OCI-LY1 (cell line): ENCODE measurements at regions not wholly inside any gene's neighbourhood (a gene's known extent, or its start where the extent isn't known, plus 50 kb on each side); places are given as distances from the start of the nearest gene placed in this dataset.

Source experiments
- H2AFZ ChIP-seq: fragments of 200-600 bp; sonication (generic), shearing (Covaris generic); 2 replicates; pipeline ENCODE4 v1.6.0; 2014; ENCODE audit warnings: antibody characterized with exemption, mild to moderate bottlenecking, low read length
- H3F3A ChIP-seq: fragments of 200-600 bp; sonication (generic), shearing (Covaris generic); 2 replicates; pipeline ENCODE4 v1.6.0; 2014; ENCODE audit warnings: mild to moderate bottlenecking, antibody characterized with exemption, low read length, moderate library complexity; ENCODE audit not compliant: insufficient read depth
- H3K27ac ChIP-seq: fragments of 200-600 bp; sonication (generic); 2 replicates; pipeline ENCODE4 v1.5.1; 2014; ENCODE audit warnings: low read length, mixed run types, mild to moderate bottlenecking, low read depth; ENCODE audit not compliant: poor library complexity, severe bottlenecking
- H3K27me3 ChIP-seq: fragments of 200-600 bp; sonication (generic); 2 replicates; pipeline ENCODE4 v1.6.0; 2014; ENCODE audit warnings: antibody characterized with exemption, mild to moderate bottlenecking, low read length, moderate library complexity; ENCODE audit not compliant: insufficient read depth
- H3K36me3 ChIP-seq: fragments of 200-600 bp; sonication (generic); 2 replicates; pipeline ENCODE4 v1.6.1; 2014; ENCODE audit warnings: mild to moderate bottlenecking, antibody characterized with exemption, low read length, moderate library complexity, mixed read lengths; ENCODE audit not compliant: insufficient read depth
- H3K4me1 ChIP-seq: fragments of 200-600 bp; sonication (generic); 2 replicates; pipeline ENCODE4 v1.5.1; 2014; ENCODE audit warnings: mild to moderate bottlenecking, low read length, moderate library complexity; ENCODE audit not compliant: insufficient read depth, severe bottlenecking
- H3K4me2 ChIP-seq: fragments of 200-600 bp; sonication (generic), shearing (Covaris generic); 2 replicates; pipeline ENCODE4 v1.6.1; 2014; ENCODE audit warnings: low read length
- H3K4me3 ChIP-seq: fragments of 200-600 bp; sonication (generic); 2 replicates; pipeline ENCODE4 v1.5.1; 2014; ENCODE audit warnings: low read length, low read depth, mild to moderate bottlenecking, mixed read lengths; ENCODE audit not compliant: poor library complexity, severe bottlenecking
- H3K79me2 ChIP-seq: fragments of 200-600 bp; shearing (Covaris generic); 2 replicates; pipeline ENCODE4 v1.6.1; 2016; ENCODE audit warnings: mixed run types, low read length, mixed read lengths; ENCODE audit not compliant: insufficient read depth
- H3K9ac ChIP-seq: fragments of 200-600 bp; sonication (generic), shearing (Covaris generic); 2 replicates; pipeline ENCODE4 v1.6.1; 2014; ENCODE audit warnings: mild to moderate bottlenecking, low read length, mixed read lengths
- H3K9me2 ChIP-seq: fragments of 200-600 bp; sonication (generic), shearing (Covaris generic); 2 replicates; pipeline ENCODE4 v1.6.1; 2014; ENCODE audit warnings: low read depth, mild to moderate bottlenecking, low read length, mixed read lengths
- H3K9me3 ChIP-seq: fragments of 200-600 bp; shearing (Covaris generic); 2 replicates; pipeline ENCODE4 v1.6.1; 2014; ENCODE audit warnings: low read length, mixed read lengths
- H4K20me1 ChIP-seq: fragments of 200-600 bp; sonication (generic), shearing (Covaris generic); 2 replicates; pipeline ENCODE4 v1.6.0; 2016; ENCODE audit warnings: mild to moderate bottlenecking, low read length; ENCODE audit not compliant: insufficient read depth
- EZH2 ChIP-seq: fragments of 200-600 bp; sonication (generic), shearing (Covaris generic); IDR thresholded peaks from 2 replicates; pipeline ENCODE4 v1.8.0; 2017; ENCODE audit warnings: borderline replicate concordance, mixed run types, mild to moderate bottlenecking, antibody characterized with exemption, low read length, moderate library complexity, mixed read lengths
- TF ChIP-seq, protein P1 (sequence below): fragments of 200-600 bp; sonication (generic), shearing (Covaris generic); IDR thresholded peaks from 2 replicates; pipeline ENCODE4 v1.5.1; 2017; ENCODE audit warnings: mild to moderate bottlenecking, antibody characterized with exemption, low read length, moderate library complexity, mixed read lengths

DNA sequence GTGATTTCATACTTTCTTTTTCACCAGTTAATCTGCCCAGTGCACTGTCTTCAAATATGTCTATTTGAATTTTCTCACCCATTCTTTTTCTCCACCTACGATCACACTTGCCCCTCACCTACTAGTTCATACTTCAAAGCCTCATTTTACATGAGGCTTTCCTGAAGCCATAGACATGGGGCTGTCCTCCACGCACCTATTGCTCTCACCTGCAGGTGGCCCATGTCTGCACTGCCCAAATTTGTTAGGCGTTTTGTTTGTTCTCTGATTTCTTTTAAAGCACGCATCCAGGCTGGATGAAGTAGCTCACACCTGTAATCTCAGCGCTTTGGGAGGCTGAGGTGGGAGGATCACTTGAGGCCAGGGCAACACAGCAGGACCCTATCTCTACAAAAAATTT, 106.8 kb upstream of the RIPOR2 start:
- H3K4me3 ChIP-seq, result peak overlapping the region; percentile 84
- no peak for TF ChIP-seq EZH2
- TF ChIP-seq, protein P1, sequence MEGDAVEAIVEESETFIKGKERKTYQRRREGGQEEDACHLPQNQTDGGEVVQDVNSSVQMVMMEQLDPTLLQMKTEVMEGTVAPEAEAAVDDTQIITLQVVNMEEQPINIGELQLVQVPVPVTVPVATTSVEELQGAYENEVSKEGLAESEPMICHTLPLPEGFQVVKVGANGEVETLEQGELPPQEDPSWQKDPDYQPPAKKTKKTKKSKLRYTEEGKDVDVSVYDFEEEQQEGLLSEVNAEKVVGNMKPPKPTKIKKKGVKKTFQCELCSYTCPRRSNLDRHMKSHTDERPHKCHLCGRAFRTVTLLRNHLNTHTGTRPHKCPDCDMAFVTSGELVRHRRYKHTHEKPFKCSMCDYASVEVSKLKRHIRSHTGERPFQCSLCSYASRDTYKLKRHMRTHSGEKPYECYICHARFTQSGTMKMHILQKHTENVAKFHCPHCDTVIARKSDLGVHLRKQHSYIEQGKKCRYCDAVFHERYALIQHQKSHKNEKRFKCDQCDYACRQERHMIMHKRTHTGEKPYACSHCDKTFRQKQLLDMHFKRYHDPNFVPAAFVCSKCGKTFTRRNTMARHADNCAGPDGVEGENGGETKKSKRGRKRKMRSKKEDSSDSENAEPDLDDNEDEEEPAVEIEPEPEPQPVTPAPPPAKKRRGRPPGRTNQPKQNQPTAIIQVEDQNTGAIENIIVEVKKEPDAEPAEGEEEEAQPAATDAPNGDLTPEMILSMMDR, result peak; percentile 45
- H3K36me3 ChIP-seq, result peaks cover 8% of the 10 kb centered on the region
- peak overlapping the region; percentile 83; the same call in 1 of the 2 replicates for H3K9ac ChIP-seq
- H3K4me1 ChIP-seq, result peaks cover 53% of the 10 kb centered on the region
- H3K4me2 ChIP-seq, result peak overlapping the region; percentile 93
- H3K27ac ChIP-seq, result peak overlapping the region; percentile 81
- 0 out of 2 replicates have a peak overlapping the region, but pooled peaks have one; percentile 37 for H2AFZ ChIP-seq
- peaks cover 41% of the 10 kb centered on the region for H3K79me2 ChIP-seq
- H3K9me3 ChIP-seq, result no peaks in the 10 kb centered on the region
- H3K27me3 ChIP-seq, result no peaks in the 10 kb centered on the region
- no peaks in the 10 kb centered on the region for H3K9me2 ChIP-seq
- no peaks in the 10 kb centered on the region for H4K20me1 ChIP-seq
- H3F3A ChIP-seq, result peaks cover 5% of the 10 kb centered on the region; the same call in 1 of the 2 replicates

- Histone ChIP-seq H3K4me1 (peaks cover 47% of the 10 kb centered on the region), H3K9ac (peak overlapping the region; percentile 83; the same call in 1 of the 2 replicates), H3K27me3 (no peaks in the 10 kb centered on the region), H3K9me2 (no peaks in the 10 kb centered on the region), H3K27ac (peak overlapping the region; percentile 81), H3F3A (peaks cover 5% of the 10 kb centered on the region; the same call in 1 of the 2 replicates), H3K4me3 (peak overlapping the region; percentile 84), H2AFZ (0 out of 2 replicates have a peak overlapping the region, but pooled peaks have one; percentile 37), H3K36me3 (peaks cover 6% of the 10 kb centered on the region), H4K20me1 (no peaks in the 10 kb centered on the region), H3K79me2 (peaks cover 38% of the 10 kb centered on the region), H3K9me3 (no peaks in the 10 kb centered on the region), H3K4me2 (peak overlapping the region; percentile 93)
- no peak for TF ChIP-seq EZH2
- TF ChIP-seq, protein P1, result no peak
Observed at GRCh38 chr6:25042984-25043725, 107.4 kb upstream of the RIPOR2 start.

- H3K4me3 ChIP-seq, result no peak overlapping the region
- TF ChIP-seq EZH2, result no peak
- TF ChIP-seq, protein P1, result no peak
- no peaks in the 10 kb centered on the region for H3K9me2 ChIP-seq
- no peaks in the 10 kb centered on the region for H3K9me3 ChIP-seq
- peaks cover 41% of the 10 kb centered on the region for H3K4me1 ChIP-seq
- H2AFZ ChIP-seq, result no peak overlapping the region
- peaks cover 5% of the 10 kb centered on the region; the same call in 1 of the 2 replicates for H3F3A ChIP-seq
- peaks cover 30% of the 10 kb centered on the region for H3K79me2 ChIP-seq
- H4K20me1 ChIP-seq, result no peaks in the 10 kb centered on the region
- no peak overlapping the region for H3K9ac ChIP-seq
- H3K4me2 ChIP-seq, result no peak overlapping the region
- peak overlapping the region; percentile 81 for H3K27ac ChIP-seq
- no peaks in the 10 kb centered on the region; the same call in 1 of the 2 replicates for H3K36me3 ChIP-seq
- no peaks in the 10 kb centered on the region for H3K27me3 ChIP-seq
Observed at GRCh38 chr6:25043892-25044291, 108.1 kb upstream of the RIPOR2 start.
